KBM-7 (cell line): ENCODE measurements at regions not wholly inside any gene's neighbourhood (a gene's known extent, or its start where the extent isn't known, plus 50 kb on each side); places are given as distances from the start of the nearest gene placed in this dataset.
A peak's percentile ranks its signal among the peaks of the same experiment; 100 is the strongest.

Source experiments
- DNase-seq: peaks from one replicate; pipeline ENCODE4 v3.0.0-alpha.2; 2015
- in situ Hi-C: fragments of 300-500 bp; cut with MboI; formaldehyde crosslinking; loops from 2 replicates; pipeline ENCODE4 v1.14.3; 2020; ENCODE audit warnings: low sequenced_read_pairs, low pct_unique_long_range_greater_than_20kb, mixed read lengths

DNA sequence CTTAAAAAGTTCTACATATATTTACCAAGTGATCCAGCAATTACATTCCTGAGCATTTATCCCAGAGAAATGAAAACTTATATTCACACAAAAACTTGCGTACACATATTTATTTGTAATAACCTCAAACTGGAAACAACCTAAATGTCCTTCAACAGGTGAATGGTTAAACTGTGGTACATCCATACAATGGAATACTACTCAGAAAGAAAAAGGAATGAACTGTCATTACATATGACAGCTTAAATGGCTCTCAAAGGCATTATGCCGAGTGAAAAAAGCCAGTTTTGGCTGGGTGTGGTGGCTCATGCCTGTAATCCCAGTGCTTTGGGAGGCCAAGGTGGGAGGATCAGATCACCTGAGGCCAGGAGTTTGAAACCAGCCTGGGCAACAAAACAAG is 79.1 kb upstream of the DYNC1I2 start:
- in situ Hi-C loops = no loop called here
- no peak for DNase-seq

- in situ Hi-C loops = no loop called here
- no peak for DNase-seq
Measured at GRCh38 chr2:171610824-171611223, 76.4 kb upstream of the DYNC1I2 start.

DNA sequence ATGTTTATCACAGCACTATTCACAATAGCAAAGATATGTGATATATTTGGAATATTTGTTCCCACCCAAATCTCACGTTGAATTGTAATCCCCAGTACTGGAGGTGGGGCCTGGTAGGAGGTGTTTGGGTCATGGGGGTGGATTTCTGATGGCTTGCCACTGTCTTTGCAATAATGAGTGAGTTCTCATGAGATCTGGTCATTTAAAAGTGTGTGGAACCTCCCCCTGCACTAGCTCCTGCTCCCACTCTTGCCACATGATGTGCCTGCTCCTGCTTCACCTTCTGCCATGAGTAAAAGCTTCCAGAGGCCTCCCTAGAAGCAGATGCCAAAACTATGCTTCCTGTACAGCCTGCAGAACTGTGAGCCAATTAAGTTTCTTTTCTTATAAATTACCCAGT is 72.2 kb upstream of the DYNC1I2 start:
- no peak for DNase-seq
- in situ Hi-C loops = no loop called here

GRCh38 chr2:171617981-171618380 is 69.3 kb upstream of the DYNC1I2 start:
- DNase-seq = no peak
- in situ Hi-C loops = no loop called here

GRCh38 chr2:171625006-171625405 is 62.3 kb upstream of the DYNC1I2 start:
- in situ Hi-C loops = no loop called here

GRCh38 chr2:171626949-171627348 is 60.3 kb upstream of the DYNC1I2 start:
- in situ Hi-C loops = no loop called here
- no peak for DNase-seq

More at GRCh38 chr2:171625006-171625405, 62.3 kb upstream of the DYNC1I2 start:
- no peak for DNase-seq

GRCh38 chr2:171627412-171627811 is 59.9 kb upstream of the DYNC1I2 start:
- in situ Hi-C loops = no loop called here
- DNase-seq = no peak

GRCh38 chr2:171629113-171629512 is 58.2 kb upstream of the DYNC1I2 start:
- in situ Hi-C loops = no loop called here

DNA sequence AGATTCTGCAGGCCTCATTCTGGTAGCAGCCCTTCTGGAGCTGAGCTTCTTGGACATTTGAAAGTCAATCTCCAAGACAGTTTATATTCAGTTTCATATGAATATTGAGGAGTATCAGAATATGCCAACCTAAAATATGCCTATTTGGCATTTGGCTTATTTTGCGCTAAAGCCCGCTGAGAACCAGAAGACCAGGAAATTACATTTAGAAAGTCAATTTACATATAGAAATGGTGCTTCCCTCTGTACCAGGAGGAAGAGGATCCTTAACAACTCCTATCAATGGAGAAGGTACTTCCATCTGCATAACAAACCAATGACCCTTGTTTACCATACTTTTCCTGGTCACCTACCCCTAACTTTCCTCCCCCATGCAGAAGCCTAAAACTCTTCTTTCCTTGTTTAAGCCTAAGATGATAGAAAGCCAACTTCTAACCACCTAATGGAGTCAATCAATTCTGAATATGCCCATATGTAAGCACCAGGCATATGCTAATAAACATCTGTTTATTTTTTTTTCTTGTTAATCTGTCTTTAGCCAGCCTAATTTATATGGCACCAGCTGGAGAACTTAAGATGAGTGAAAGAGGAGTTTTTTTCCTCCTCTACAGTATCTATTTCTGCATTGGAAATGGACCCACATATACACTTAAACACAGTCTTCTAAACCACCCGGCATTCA is 57.0 kb upstream of the DYNC1I2 start:
- DNase-seq = no peak
- in situ Hi-C loops = no loop called here

More at GRCh38 chr2:171629113-171629512, 58.2 kb upstream of the DYNC1I2 start:
- no peak for DNase-seq

DNA sequence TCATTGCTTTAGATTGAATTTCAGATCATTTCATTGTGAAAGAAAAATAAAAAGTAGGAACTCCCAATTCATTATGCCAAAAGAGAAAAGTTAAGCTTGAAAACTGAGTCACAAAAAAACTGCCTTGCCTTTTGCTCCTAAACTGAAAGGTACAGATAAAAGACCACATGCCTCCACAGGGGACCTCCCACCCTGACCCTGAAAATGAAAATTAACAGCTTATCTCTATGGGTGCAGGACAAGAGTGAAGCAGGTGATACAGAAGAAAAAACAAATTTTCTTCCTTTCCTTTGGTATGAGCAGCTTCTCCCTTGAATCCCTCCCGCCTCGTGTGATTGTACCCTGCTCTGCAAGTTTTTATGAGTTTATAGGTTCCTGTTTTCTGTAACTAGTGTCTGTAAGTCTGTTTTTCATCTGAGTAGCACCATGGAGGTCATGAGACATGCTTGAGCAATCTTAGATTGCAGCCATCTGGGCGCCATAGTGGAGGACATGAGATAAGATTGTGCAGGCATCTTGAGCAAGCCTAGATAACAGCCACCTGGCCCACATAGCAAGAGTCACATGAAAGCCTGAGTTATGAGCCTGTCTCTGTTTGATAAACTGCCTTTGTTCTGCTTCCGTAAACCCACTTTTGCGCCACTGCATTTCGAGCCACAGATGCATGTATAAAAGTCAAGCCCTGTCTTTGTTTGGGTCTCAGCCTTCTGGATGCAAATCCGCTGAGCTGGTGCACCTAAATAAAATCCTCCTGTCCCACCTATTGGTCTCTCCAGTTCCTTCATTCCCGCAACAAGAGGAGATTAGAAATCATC is 56.2 kb upstream of the DYNC1I2 start:
- in situ Hi-C loops = no loop called here
- peak; percentile 79 for DNase-seq
